GM13976 (cell line): ENCODE measurements at regions not wholly inside any gene's neighbourhood (a gene's known extent, or its start where the extent isn't known, plus 50 kb on each side); places are given as distances from the start of the nearest gene placed in this dataset.
"Not testable (repeated sequence)": the region's sequence is repeated elsewhere in the genome, so short reads cannot be mapped to it uniquely, and the experiment has no call there.

Experiments used
- DNase-seq: peaks from one replicate; pipeline ENCODE4 v3.0.0; 2012; ENCODE audit warnings: low spot score
- CTCF ChIP-seq: IDR thresholded peaks from 2 replicates; pipeline ENCODE4 v1.5.1; 2012; ENCODE audit warnings: borderline replicate concordance, mild to moderate bottlenecking; ENCODE audit not compliant: insufficient read depth; ENCODE audit errors: extremely low read depth, missing control alignments, control extremely low read depth
- in situ Hi-C: fragments of 300-500 bp; cut with MboI; formaldehyde crosslinking; loops from one replicate; pipeline ENCODE4 v1.12.0; 2022; ENCODE audit warnings: low sequenced_read_pairs, mixed read lengths, inconsistent platforms; ENCODE audit not compliant: unreplicated experiment

GRCh38 chr5:167081561-167081960 lies 1209.9 kb upstream of the WWC1 start:
- DNase-seq = no peak
- in situ Hi-C loops = no loop called here
- no peak for TF ChIP-seq CTCF

- no peak for TF ChIP-seq CTCF
- in situ Hi-C loops = no loop called here
- no peak for DNase-seq
These were observed 1194.6 kb upstream of the WWC1 start for GRCh38 chr5:167096816-167097215.

GRCh38 chr5:167104351-167104750 lies 1187.1 kb upstream of the WWC1 start:
- no peak for DNase-seq
- no peak for TF ChIP-seq CTCF
- in situ Hi-C loops = no loop called here

- TF ChIP-seq CTCF = no peak
- no peak for DNase-seq
- in situ Hi-C loops = no loop called here
These were observed 1185.5 kb upstream of the WWC1 start for GRCh38 chr5:167105941-167106340.

GRCh38 chr5:167107684-167108083 lies 1183.8 kb upstream of the WWC1 start:
- TF ChIP-seq CTCF = no peak
- in situ Hi-C loops = no loop called here
- no peak for DNase-seq

GRCh38 chr5:167108266-167108665 lies 1183.2 kb upstream of the WWC1 start:
- in situ Hi-C loops, DNase-seq: not testable (repeated sequence)

- in situ Hi-C loops = no loop called here
- no peak for DNase-seq
- TF ChIP-seq CTCF = no peak
These were observed 1178.9 kb upstream of the WWC1 start for GRCh38 chr5:167112556-167112955.
